ENCODE measurements at regions not wholly inside any gene's neighbourhood (a gene's known extent, or its start where the extent isn't known, plus 50 kb on each side); places are given as distances from the start of the nearest gene placed in this dataset.

- TF ChIP-seq POLR2A (IDR thresholded peaks at IDR 0.05; ENCODE audit: extremely low read depth, insufficient read length) (no peak), CTCF (IDR thresholded peaks at IDR 0.05; ENCODE audit: low read depth, low read length) (no peak), MAX (IDR thresholded peaks at IDR 0.05; ENCODE audit: low read depth, low read length) (no peak), MYC (IDR thresholded peaks at IDR 0.05; ENCODE audit: low read depth, low read length) (no peak)
These were observed 341.7 kb downstream of the TMEM121 start for GRCh38 chr14:105867961-105868599.

Data from NB4 (cell line).